HUES6 (cell line): ENCODE measurements at regions not wholly inside any gene's neighbourhood (a gene's known extent, or its start where the extent isn't known, plus 50 kb on each side); places are given as distances from the start of the nearest gene placed in this dataset.

Experiments
- H3K27ac ChIP-seq: 2 replicates; pipeline ENCODE4 v1.7.0; 2013; ENCODE audit warnings: low read depth, mild to moderate bottlenecking, low read length, inconsistent platforms
- H3K27me3 ChIP-seq: 2 replicates; pipeline ENCODE4 v1.6.1; 2013; ENCODE audit warnings: low read length; ENCODE audit not compliant: control insufficient read depth, insufficient read depth
- H3K36me3 ChIP-seq: 2 replicates; pipeline ENCODE4 v1.6.1; 2013; ENCODE audit warnings: low read length; ENCODE audit not compliant: control insufficient read depth, insufficient read depth
- H3K4me1 ChIP-seq: 2 replicates; pipeline ENCODE4 v1.6.1; 2013; ENCODE audit warnings: low read length; ENCODE audit not compliant: control insufficient read depth, insufficient read depth
- H3K4me3 ChIP-seq: 2 replicates; pipeline ENCODE4 v1.5.1; 2013; ENCODE audit warnings: low read depth, low read length
- H3K9ac ChIP-seq: one replicate; pipeline ENCODE4 v1.6.1; 2013; ENCODE audit warnings: mild to moderate bottlenecking, low read length
- H3K9me3 ChIP-seq: 2 replicates; pipeline ENCODE4 v1.6.1; 2013; ENCODE audit warnings: low read depth, low read length; ENCODE audit not compliant: control insufficient read depth, insufficient read depth

GRCh38 chr11:128193615-128194014, 393.7 kb downstream of the ETS1 start:
- Histone ChIP-seq H3K4me3 (no peak overlapping the region), H3K27ac (no peak overlapping the region), H3K36me3 (no peaks in the 10 kb centered on the region), H3K9me3 (no peaks in the 10 kb centered on the region), H3K27me3 (no peaks in the 10 kb centered on the region), H3K4me1 (no peaks in the 10 kb centered on the region), H3K9ac (no peak overlapping the region)

- Histone ChIP-seq H3K4me1 (peaks cover 4% of the 10 kb centered on the region; the same call in 1 of the 2 replicates), H3K27me3 (no peaks in the 10 kb centered on the region), H3K9me3 (peaks cover 4% of the 10 kb centered on the region; the same call in 1 of the 2 replicates), H3K27ac (no peak overlapping the region), H3K4me3 (no peak overlapping the region), H3K9ac (no peak overlapping the region), H3K36me3 (no peaks in the 10 kb centered on the region)
Measured at GRCh38 chr11:128190312-128190711, 397.0 kb downstream of the ETS1 start.

- no peak overlapping the region for H3K4me3 ChIP-seq
- H3K27ac ChIP-seq = no peak overlapping the region
- H3K9ac ChIP-seq = no peak overlapping the region
- H3K4me1 ChIP-seq = peaks cover 4% of the 10 kb centered on the region; the same call in 1 of the 2 replicates
- H3K9me3 ChIP-seq = peaks cover 9% of the 10 kb centered on the region
- no peaks in the 10 kb centered on the region for H3K36me3 ChIP-seq
- no peaks in the 10 kb centered on the region for H3K27me3 ChIP-seq
Measured at GRCh38 chr11:128189823-128190222, 397.5 kb downstream of the ETS1 start.

- Histone ChIP-seq H3K9me3 (peaks cover 13% of the 10 kb centered on the region), H3K9ac (no peak overlapping the region), H3K36me3 (no peaks in the 10 kb centered on the region), H3K4me1 (peaks cover 4% of the 10 kb centered on the region; the same call in 1 of the 2 replicates), H3K27ac (no peak overlapping the region), H3K4me3 (no peak overlapping the region), H3K27me3 (no peaks in the 10 kb centered on the region)
Measured at GRCh38 chr11:128188346-128189004, 398.9 kb downstream of the ETS1 start.

- H3K27me3 ChIP-seq = no peaks in the 10 kb centered on the region
- H3K4me1 ChIP-seq = peaks cover 5% of the 10 kb centered on the region; the same call in 1 of the 2 replicates
Measured at GRCh38 chr11:128187835-128188234, 399.5 kb downstream of the ETS1 start.

GRCh38 chr11:128187377-128187776, 400.0 kb downstream of the ETS1 start:
- Histone ChIP-seq H3K4me1 (peaks cover 7% of the 10 kb centered on the region; the same call in 1 of the 2 replicates), H3K27ac (no peak overlapping the region), H3K9ac (no peak overlapping the region), H3K9me3 (peaks cover 13% of the 10 kb centered on the region), H3K27me3 (no peaks in the 10 kb centered on the region), H3K36me3 (no peaks in the 10 kb centered on the region), H3K4me3 (no peak overlapping the region)

More at GRCh38 chr11:128187835-128188234, 399.5 kb downstream of the ETS1 start:
- H3K4me3 ChIP-seq = no peak overlapping the region
- no peaks in the 10 kb centered on the region for H3K36me3 ChIP-seq
- no peak overlapping the region for H3K9ac ChIP-seq
- H3K9me3 ChIP-seq = peaks cover 13% of the 10 kb centered on the region
- H3K27ac ChIP-seq = no peak overlapping the region

- H3K9ac ChIP-seq = no peak overlapping the region
- H3K4me1 ChIP-seq = peaks cover 7% of the 10 kb centered on the region; the same call in 1 of the 2 replicates
- H3K27me3 ChIP-seq = no peaks in the 10 kb centered on the region
- H3K4me3 ChIP-seq = no peak overlapping the region
- no peaks in the 10 kb centered on the region for H3K36me3 ChIP-seq
- H3K9me3 ChIP-seq = peaks cover 13% of the 10 kb centered on the region
- no peak overlapping the region for H3K27ac ChIP-seq
Measured at GRCh38 chr11:128184981-128185380, 402.4 kb downstream of the ETS1 start.

- Histone ChIP-seq H3K27ac (no peak overlapping the region), H3K4me3 (no peak overlapping the region), H3K4me1 (peaks cover 4% of the 10 kb centered on the region; the same call in 1 of the 2 replicates)
Measured at GRCh38 chr11:128182844-128183243, 404.5 kb downstream of the ETS1 start.

GRCh38 chr11:128181984-128182383, 405.4 kb downstream of the ETS1 start:
- H3K27ac ChIP-seq = no peak overlapping the region
- peaks cover 13% of the 10 kb centered on the region for H3K9me3 ChIP-seq

More at GRCh38 chr11:128182844-128183243, 404.5 kb downstream of the ETS1 start:
- peaks cover 13% of the 10 kb centered on the region for H3K9me3 ChIP-seq
- H3K9ac ChIP-seq = no peak overlapping the region
- H3K27me3 ChIP-seq = no peaks in the 10 kb centered on the region
- H3K36me3 ChIP-seq = no peaks in the 10 kb centered on the region

GRCh38 chr11:128181088-128181480, 406.3 kb downstream of the ETS1 start:
- no peak overlapping the region for H3K4me3 ChIP-seq
- no peak overlapping the region for H3K27ac ChIP-seq
- H3K9ac ChIP-seq = no peak overlapping the region
- no peaks in the 10 kb centered on the region for H3K36me3 ChIP-seq
- H3K4me1 ChIP-seq = peaks cover 4% of the 10 kb centered on the region; the same call in 1 of the 2 replicates
- H3K9me3 ChIP-seq = peaks cover 13% of the 10 kb centered on the region
- no peaks in the 10 kb centered on the region for H3K27me3 ChIP-seq

More at GRCh38 chr11:128181984-128182383, 405.4 kb downstream of the ETS1 start:
- H3K4me3 ChIP-seq = no peak overlapping the region
- peaks cover 4% of the 10 kb centered on the region; the same call in 1 of the 2 replicates for H3K4me1 ChIP-seq
- H3K9ac ChIP-seq = no peak overlapping the region
- no peaks in the 10 kb centered on the region for H3K36me3 ChIP-seq
- H3K27me3 ChIP-seq = no peaks in the 10 kb centered on the region

GRCh38 chr11:128180441-128181087, 406.8 kb downstream of the ETS1 start:
- no peaks in the 10 kb centered on the region for H3K36me3 ChIP-seq
- H3K4me3 ChIP-seq = no peak overlapping the region
- H3K27me3 ChIP-seq = no peaks in the 10 kb centered on the region
- H3K9me3 ChIP-seq = peaks cover 11% of the 10 kb centered on the region
- H3K4me1 ChIP-seq = peaks cover 4% of the 10 kb centered on the region; the same call in 1 of the 2 replicates
- H3K27ac ChIP-seq = no peak overlapping the region
- no peak overlapping the region for H3K9ac ChIP-seq
